GM18498 (cell line): ENCODE measurements at regions not wholly inside any gene's neighbourhood (a gene's known extent, or its start where the extent isn't known, plus 50 kb on each side); places are given as distances from the start of the nearest gene placed in this dataset.
"Not testable (repeated sequence)": the region's sequence is repeated elsewhere in the genome, so short reads cannot be mapped to it uniquely, and the experiment has no call there.

Experiments used
- ATAC-seq: cut with Tn5 transposase; IDR thresholded peaks from one replicate; pipeline ENCODE4 v1.9.1; 2021; ENCODE audit warnings: mild to moderate bottlenecking, moderate library complexity; ENCODE audit not compliant: unreplicated experiment

DNA sequence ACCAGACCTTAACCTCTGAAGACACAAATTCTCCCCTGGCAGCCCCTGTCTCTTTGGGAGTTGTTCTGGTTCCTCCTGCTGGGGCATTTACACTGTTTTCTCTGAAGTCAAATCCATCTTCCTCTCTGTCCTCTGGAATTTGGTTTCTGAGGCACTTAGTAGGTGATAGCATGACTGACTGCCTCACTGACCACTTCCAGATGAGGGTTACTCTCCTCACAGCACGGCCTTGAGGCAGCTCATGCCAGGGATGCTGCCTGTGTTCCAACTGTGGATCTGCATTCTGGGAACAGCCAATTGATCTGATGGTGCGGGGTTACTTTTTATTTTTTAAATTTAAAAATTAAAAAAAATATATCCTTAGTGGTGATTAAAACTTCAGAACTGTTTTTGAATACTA is 140.9 kb upstream of the ROPN1 start:
- ATAC-seq, result no peak

DNA sequence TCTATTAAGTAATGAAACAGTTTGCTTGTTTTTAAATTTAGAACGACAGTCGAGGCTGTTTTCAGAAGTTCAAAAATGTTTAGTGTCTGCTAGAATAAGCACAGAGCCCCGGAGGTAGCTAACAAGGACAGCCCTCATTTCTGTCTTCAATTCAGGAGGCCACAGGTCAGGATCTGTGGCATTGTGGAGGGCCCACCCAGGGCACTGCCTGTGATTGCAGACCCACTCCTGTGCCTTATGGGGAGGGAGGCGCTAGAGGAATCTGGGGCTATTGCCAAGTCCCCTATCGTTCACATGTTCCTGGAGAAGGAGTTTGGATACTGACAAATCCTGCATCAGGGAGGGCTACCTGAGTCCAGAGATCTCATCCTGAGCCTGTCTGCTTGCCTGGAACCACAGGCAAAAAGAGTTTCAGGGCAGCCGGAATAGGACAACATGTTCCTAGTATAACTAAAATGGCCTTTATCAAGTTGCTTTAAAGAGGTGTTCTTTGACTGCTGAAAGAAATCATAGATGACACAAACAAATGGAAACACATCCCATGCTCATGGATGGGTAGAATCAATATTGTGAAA is 141.5 kb upstream of the ROPN1 start:
- ATAC-seq, result no peak

DNA sequence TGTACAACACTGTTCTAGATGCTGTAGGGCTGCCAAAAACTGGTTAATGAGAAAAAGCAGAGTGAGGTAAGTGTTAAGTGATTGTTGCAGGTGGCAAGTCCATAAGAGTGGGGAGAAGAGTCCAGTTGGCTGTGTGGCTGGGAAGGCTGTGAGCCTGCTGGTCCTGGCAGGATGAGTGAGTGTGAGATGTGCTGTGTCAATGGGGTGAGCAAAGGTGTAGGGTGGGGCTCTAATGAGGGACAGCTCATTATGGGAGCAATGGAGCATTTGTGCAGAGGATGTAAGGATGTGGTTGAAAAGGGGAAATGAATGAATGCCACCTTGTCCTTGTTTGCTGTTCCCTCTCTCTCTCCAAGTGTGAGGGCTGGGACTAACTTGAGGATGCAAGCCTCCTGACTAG is 145.3 kb upstream of the ROPN1 start:
- no peak for ATAC-seq

DNA sequence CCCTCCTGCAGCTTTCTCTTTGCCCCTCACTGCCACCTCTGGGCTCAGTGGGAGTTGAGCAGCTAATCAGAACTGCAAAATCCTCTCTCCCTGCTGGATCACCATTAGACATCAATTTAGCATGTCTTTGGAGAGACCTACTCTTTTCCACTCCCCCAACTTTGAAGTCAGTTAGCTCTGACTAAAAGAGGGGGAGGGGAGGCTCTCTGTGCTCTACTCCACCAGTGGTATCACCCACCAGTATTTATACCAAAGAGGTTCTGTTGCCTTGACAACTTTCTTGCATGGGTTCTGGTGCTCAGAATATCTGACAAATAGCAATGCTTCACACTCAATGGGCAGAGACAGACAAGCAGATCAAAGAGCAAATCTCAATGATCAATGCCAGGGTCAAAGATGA is 146.2 kb upstream of the ROPN1 start:
- no peak for ATAC-seq

DNA sequence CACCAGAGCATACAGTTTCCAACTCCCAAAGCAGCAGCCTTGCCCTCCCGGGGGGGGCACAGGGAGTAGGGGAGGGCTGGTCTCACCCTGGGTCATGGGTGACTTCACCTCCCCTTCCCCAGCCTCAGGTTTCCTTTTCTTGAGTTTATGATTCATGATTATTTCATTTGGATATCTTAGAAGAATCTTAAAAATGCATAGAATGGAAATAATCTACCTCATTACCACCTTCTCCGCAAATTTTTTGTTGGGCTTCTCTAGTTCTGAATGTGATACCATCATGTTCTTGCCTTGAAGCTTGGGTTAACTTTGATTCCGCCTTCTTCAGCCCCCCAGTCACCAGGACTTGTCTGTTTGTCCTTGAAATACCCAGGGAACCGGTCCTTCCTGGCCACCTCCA is 148.8 kb upstream of the ROPN1 start:
- no peak for ATAC-seq

DNA sequence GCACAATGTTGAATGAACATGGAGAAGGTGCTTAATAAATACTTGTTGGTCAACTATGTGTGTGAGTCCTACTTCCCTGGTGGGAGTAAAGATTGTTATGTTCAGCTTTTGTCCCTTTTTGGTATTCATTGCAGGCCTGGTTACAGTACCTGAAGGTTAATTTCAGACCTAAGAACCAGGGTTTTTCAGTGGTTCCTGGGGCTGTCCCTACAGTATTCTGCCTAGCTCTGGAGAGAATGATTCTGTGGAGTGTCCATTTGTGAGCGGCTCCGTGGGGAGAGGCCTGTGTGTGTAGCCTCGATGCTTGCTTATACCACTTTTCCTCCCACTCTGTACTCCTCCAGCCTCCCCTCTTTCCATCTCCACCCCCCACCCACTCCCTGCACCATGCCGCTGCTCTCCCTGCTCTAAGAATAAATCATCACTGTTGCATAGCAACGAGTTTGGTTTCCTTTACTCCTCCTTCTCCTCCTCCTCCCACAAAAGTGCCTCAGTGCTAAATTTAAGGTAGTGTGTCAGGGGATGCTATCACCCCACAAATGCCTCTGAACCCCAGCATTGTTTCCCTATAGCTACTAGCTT is 150.6 kb upstream of the ROPN1 start:
- no peak for ATAC-seq

DNA sequence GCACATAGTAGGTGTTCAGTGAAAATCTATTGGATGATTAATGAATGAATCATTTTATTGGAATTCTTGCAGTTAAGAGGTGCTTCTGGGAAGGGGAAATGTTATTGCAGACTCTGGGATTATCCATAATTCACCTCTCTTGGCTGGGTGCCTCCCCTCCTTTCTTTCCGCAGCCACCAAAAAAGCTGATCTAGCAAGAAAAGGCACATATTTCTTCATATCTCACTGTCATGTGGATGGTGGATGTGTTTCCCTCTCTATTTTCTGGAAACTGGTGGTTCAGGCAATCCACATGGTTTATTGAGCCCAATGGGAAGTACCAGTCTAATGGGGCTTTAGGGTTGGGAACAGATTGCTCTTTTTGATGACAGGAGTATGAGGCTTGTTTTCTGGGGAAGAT is 151.1 kb upstream of the ROPN1 start:
- no peak for ATAC-seq

DNA sequence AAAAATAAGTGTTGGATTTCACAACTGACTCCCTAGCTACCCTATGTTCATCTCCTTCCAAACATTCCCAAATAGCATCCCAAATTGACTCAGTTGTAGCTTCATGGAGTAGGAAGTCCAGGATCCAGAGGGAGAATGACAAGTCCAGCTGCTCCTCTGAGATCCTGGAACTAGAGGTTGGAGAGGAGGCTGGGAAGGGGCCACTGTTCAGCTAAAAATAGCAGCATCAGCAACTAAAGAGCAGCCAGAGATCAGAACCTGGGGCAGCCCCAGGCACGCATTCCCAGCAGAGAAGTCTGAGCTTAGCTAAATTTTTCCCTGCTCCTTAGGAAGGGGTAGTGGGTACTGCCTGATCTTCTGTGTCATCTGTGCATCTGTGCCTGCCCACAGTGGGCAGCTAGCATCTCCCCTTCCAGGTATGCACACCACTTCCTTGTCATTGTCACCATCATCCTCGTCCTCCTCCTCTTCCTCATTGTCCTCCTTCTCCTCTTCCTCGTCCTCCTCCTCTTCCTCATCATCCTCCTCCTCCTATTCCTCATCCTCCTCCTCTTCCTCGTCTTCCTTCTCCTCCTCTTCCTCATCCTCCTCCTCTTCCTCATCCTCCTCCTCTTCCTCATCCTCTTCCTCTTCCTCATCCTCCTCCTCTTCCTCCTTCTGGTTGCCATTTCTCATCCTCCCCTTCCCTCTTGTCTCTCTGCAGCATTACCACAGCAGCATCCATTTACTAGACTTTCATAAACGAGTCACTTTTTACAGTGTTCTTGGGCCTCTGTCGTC is 152.3 kb upstream of the ROPN1 start:
- no peak for ATAC-seq

DNA sequence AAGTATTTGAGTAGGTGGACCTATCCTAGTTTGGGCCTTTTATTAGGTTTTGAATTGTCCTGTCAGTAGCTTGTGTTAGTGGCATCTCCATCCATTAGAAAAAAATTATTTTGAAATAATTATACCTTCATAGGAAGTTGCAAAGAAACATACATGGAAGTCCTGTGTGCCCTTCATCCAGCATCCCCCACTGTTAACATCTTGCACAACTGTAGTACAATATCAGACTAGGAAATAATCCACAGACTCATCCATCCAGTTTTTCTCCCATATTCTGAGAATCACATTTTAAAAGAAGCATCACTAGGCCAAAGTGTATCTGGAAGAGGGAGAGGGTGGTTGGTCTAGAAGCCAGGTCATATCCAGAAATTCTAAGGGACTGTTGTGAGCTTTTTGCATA is 155.5 kb upstream of the ROPN1 start:
- ATAC-seq, result no peak

DNA sequence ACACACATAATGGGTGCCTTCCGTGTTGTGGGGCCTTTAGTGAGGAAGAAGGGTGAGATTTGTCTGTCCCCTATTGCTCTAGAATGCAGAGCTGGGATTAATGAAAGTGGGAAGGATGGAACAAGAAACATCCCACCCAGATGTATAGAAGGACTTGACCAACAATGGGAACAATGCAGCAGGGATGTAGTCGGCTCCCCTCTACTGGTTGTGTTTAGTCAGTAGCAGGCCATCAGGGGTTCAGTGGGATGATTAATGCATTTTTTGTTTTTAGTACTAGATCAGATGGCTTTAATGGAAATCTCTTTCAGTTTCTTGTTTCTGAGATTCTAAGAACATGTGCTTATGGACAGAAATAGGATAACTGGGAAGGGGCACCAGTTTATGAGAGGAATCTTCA is 156.0 kb upstream of the ROPN1 start:
- ATAC-seq, result no peak

DNA sequence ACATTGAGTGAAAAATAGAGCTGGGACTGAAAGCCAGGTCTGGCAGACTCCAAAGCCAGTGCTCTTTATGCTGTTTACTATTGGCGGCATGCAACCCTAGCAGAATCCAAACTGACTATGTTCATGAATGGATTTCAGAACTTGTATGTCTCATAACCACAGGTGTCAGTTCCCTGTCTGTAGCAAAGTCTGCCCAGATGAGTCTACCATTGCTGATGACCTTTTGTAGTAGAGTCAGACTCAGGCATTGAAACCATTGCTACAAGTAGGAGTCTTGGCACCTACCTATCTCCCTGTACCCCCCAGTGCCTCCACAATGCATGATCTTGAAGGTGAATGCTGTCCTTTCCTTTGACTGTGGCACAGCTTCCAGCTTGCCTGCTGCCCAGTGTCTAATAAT is 157.2 kb upstream of the ROPN1 start:
- ATAC-seq, result no peak

DNA sequence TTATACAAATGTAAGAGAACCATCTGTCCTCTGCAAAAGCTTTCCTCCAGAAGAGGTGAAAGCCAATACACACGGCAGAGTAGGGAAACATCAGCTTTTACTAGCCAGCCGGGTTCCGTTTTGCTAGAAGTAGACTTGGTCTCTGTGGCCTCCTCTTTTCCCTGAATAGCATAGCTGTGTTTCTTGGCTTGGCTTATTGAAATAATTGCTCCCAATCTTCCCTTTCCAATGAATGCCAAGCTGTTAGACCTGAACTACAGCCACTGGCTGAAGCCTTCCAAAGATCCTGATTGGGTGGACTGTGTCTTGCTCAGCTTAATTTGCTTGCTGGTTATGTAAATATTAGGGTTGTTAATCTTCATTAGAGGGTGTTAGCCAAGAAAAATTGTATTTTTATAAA is 157.8 kb upstream of the ROPN1 start:
- no peak for ATAC-seq

DNA sequence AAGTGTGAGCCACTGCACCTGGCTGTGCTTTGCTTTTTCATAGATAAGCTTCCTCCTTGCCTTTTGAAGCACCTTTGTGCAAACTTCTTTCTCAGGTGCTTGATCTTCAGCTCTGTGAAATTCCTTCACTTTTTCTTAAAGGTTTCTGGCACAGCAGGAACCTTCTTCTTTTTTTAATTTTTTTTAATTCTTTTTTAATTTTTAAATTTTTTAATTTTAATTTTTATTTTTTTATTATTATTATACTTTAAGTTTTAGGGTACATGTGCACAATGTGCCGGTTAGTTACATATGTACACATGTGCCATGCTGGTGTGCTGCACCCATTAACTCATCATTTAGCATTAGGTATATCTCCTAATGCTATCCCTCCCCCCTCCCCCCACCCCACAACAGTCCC is 161.0 kb upstream of the ROPN1 start:
- ATAC-seq, result not testable (repeated sequence)

DNA sequence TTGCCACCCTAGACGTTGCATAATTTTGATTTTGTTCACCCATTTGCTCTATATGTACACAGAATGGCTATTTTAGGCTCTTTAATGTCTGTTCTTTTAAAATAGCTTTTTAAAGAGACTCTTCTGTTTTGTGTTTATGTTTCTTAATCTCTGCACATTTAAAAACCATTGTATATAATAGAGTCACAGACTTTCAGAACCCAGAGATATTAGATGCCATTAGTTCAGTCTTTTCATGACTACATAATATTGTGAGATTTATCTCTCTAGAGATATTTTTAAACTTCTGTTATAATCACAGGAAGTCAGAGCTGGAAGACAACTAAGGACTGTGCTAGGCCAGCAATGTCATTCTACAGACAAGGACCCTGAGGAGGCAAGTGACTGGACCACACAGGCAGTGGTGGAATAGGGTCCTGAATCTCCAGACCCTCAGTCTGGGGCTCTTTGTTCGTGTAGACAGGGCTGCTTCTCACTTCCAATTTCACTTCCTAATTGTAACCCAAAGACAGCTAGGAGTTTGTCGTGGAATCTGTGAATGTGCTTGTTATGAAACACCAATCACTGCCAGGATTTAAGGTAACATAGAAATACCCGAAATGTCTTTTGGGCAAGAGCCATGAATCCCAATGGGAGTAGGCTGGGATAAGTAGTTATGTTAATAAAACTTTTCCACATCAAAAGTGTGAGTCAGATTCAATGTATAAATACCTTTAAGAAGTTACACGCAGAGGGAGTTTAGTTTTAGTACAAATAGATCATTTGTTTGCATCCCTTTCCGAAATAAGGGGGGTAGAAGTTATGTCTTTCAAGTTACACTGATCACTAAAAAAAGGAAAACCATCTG is 165.2 kb upstream of the ROPN1 start:
- ATAC-seq, result no peak

DNA sequence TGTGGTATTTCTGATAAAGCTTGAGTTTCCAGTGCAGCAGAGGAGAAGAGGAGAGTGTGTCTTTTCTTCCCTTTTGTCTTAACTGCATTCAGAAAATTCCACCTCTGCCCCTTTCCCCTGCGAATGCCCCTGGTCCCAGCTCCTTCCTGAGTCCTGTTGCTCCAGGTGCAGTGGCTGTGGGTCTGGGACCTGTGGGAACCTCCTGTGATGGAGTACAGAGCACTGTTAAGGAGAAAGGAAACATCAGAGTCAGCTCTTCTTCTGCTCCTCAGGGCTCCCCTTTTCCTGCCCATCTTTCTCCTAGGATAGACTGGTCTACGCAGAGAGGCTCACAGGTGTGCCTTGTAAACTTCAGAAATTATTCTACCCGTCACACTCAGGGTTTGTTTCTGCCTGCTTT is 165.8 kb upstream of the ROPN1 start:
- no peak for ATAC-seq

DNA sequence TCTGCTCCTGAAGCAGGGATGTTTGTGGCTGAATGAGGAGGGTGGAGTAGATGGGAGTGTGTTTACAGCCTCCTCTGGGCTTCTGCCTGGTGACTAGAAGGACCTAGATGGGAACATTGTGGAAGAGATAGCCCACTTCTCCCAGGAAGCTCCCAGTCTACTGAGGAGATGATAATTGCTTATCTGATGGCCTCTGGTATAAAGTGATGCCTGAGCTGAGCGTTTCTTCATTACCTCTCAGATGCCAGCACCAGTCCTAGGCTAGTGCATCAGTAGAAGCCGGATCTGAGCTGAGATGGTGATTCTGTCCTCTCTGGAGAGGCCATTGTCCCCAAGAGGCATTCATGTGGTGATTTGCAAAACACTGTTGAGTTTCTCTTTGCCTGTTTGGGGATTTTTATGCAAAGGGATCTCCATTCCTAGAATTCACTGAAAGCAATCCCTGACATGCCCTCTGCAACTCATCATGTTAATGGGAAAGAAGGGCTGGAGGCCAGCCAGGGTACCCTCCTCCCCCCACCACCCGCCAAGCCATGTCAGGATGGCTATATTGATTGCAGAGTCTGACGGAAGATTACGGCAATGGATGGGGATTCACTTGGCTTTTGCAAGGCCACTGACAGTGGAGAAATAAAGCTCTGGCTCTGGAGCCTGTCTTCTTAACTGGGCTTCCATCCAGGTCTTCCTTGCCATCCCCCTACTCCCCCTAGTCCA is 166.4 kb upstream of the ROPN1 start:
- no peak for ATAC-seq

DNA sequence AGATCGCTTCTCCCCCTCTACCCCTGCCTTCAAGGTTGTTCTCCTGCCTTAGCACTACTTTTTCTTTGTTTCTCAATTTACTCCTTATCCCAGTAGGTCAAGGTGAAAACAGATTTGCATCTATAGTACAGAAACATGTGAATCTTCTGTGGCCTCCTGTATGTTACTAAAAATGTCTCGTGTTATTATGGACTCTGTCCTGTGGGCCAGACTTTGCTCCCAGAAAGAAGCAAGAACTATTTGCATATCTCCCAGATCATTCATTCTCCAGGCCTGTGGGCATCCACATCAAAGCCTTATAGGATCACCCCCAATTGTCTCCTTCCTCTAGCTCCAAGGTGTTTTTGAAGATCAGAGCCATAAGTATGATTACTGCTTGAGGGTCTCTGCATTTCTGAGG is 169.5 kb upstream of the ROPN1 start:
- no peak for ATAC-seq

DNA sequence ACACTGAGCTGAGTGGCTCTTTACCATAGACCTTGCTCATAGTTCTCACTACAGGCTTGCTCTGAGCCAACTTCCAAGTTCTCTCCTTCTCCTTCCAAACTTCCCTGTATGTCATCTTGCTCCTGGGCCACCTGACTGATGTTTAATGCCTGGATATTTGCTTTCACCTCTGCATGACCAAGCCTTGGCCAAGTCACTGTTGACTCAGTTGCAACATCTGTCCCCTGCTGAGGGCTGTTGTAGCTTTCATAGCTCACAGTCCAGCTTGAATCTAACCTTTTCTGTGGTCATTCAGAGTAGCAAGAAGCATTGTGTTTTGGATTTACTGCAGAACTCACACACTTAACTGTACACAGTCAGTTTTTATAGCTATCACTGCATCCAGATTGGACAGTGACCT is 171.8 kb upstream of the ROPN1 start:
- ATAC-seq, result no peak

DNA sequence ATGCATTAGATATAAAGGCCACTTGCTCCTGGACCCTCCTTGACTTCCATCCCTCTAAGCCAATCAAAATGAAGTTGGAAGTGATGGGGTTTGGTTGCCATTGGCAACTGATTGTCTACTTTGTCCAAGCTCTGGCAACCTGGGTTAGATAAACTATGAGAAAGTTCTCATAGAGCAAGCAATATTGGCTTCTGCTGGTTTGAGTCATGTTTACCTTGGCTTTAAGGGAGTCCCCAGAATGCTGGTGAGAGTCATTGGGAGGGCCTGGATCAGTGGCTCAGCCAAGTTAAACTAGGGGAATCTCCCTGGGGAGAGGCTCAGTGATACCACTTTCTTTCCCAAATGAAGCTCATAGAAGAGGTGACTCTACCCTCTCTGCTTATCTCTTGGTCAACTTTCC is 176.3 kb upstream of the ROPN1 start:
- no peak for ATAC-seq

DNA sequence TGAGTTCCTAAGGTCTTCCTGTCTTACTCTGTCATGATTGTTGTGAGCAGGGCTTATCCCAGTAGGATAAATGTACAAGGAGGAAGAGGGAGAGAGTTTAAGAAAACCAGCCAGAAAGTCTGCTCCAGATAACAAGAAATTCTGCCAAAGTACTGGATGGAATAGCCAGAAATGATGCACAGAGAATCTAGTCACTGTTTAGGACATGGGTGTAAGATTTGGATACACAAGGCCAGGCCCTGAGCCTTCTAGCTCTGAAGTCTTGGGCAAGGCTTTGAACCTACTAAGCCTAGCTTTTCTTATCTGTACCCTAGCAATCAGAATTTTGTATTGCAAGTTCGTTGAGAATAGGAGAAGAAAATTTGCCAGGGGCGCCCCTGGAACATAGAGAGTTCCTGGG is 180.4 kb upstream of the ROPN1 start:
- ATAC-seq, result no peak

DNA sequence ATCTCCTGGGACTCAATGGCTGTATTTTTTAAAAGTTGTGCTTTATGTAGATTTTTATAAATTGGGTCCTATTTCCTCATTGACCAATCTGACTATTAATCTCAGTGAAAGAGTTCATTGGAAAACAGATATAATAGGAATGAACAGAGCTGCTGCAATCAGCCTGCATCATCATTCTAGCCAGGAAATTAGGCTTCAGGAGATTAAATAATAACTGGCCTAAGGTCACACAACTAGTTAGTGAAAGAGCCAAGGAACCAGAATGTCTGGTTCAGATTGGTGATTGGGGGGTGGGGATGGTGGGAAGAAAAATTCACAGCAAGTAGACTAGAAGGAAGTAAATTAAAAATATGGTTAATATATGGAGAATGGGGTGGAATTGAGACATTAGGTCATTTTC is 180.9 kb upstream of the ROPN1 start:
- no peak for ATAC-seq
